Astrocyte (in vitro differentiated cells and primary cell): ENCODE measurements at regions not wholly inside any gene's neighbourhood (a gene's known extent, or its start where the extent isn't known, plus 50 kb on each side); places are given as distances from the start of the nearest gene placed in this dataset.
A peak's percentile ranks its signal among the peaks of the same experiment; 100 is the strongest.

Source experiments
- DNase-seq: peaks from one replicate; pipeline ENCODE4 v3.0.0-alpha.2; 2010; ENCODE audit warnings: low read depth
- FAIRE-seq: peaks from 2 replicates; lab custom pipeline; 2011; peaks lifted over from hg19 to GRCh38; lab: Jason Lieb, UNC
- H2AFZ ChIP-seq: 2 replicates; pipeline ENCODE4 v1.6.0; 2012; ENCODE audit warnings: low read depth, low read length, inconsistent platforms
- H3K27ac ChIP-seq: 2 replicates; pipeline ENCODE4 v1.5.1; 2011; ENCODE audit warnings: low read depth, low read length, inconsistent platforms
- H3K27me3 ChIP-seq: 2 replicates; pipeline ENCODE4 v1.6.0; 2011; ENCODE audit warnings: low read length, inconsistent platforms; ENCODE audit not compliant: insufficient read depth
- H3K36me3 ChIP-seq: 2 replicates; pipeline ENCODE4 v1.5.1; 2011; ENCODE audit warnings: low read length, inconsistent platforms; ENCODE audit not compliant: insufficient read depth
- H3K4me1 ChIP-seq: 2 replicates; pipeline ENCODE4 v1.5.1; 2011; ENCODE audit warnings: low read length, inconsistent platforms; ENCODE audit not compliant: insufficient read depth
- H3K4me2 ChIP-seq: 2 replicates; pipeline ENCODE4 v1.6.0; 2012; ENCODE audit warnings: low read length, inconsistent platforms
- H3K4me3 ChIP-seq: 2 replicates; pipeline ENCODE4 v1.5.1; 2011; ENCODE audit warnings: low read depth, mild to moderate bottlenecking, low read length, inconsistent platforms; ENCODE audit not compliant: insufficient read depth
- H3K79me2 ChIP-seq: 2 replicates; pipeline ENCODE4 v1.6.0; 2012; ENCODE audit warnings: mild to moderate bottlenecking, low read length, inconsistent platforms; ENCODE audit not compliant: insufficient read depth
- H3K9ac ChIP-seq: 2 replicates; pipeline ENCODE4 v1.6.0; 2012; ENCODE audit warnings: mild to moderate bottlenecking, low read length, inconsistent platforms
- H3K9me3 ChIP-seq: 2 replicates; pipeline ENCODE4 v1.5.1; 2012; ENCODE audit warnings: low read depth, mild to moderate bottlenecking, low read length, inconsistent platforms; ENCODE audit not compliant: insufficient read depth
- H4K20me1 ChIP-seq: 2 replicates; pipeline ENCODE4 v1.6.0; 2012; ENCODE audit warnings: low read length, inconsistent platforms; ENCODE audit not compliant: insufficient read depth
- H3K27ac Mint-ChIP-seq: one replicate; pipeline ENCODE4 v1.8.0; 2021; ENCODE audit warnings: mild to moderate bottlenecking, mixed read lengths; ENCODE audit not compliant: unreplicated experiment
- H3K27me3 Mint-ChIP-seq: one replicate; pipeline ENCODE4 v1.8.0; 2021; ENCODE audit warnings: low read depth, mixed read lengths; ENCODE audit not compliant: unreplicated experiment
- H3K36me3 Mint-ChIP-seq: one replicate; pipeline ENCODE4 v1.8.0; 2021; ENCODE audit warnings: low read depth, mixed read lengths; ENCODE audit not compliant: unreplicated experiment
- H3K4me1 Mint-ChIP-seq: one replicate; pipeline ENCODE4 v1.8.0; 2021; ENCODE audit warnings: low read depth, mixed read lengths; ENCODE audit not compliant: unreplicated experiment
- H3K4me3 Mint-ChIP-seq: one replicate; pipeline ENCODE4 v1.8.0; 2021; ENCODE audit warnings: mild to moderate bottlenecking, moderate library complexity, mixed read lengths; ENCODE audit not compliant: unreplicated experiment
- H3K9me3 Mint-ChIP-seq: one replicate; pipeline ENCODE4 v1.8.0; 2021; ENCODE audit warnings: mild to moderate bottlenecking, mixed read lengths; ENCODE audit not compliant: unreplicated experiment
- EZH2 ChIP-seq: IDR thresholded peaks from 2 replicates; pipeline ENCODE4 v1.6.1; 2012; ENCODE audit warnings: mild to moderate bottlenecking, low read length, inconsistent platforms; ENCODE audit not compliant: insufficient read depth
- TF ChIP-seq, protein P1 (sequence below): IDR thresholded peaks from 2 replicates; pipeline ENCODE4 v1.5.1; 2011; ENCODE audit warnings: low read depth, mild to moderate bottlenecking, inconsistent platforms, low read length, moderate library complexity; ENCODE audit not compliant: insufficient read depth

DNA sequence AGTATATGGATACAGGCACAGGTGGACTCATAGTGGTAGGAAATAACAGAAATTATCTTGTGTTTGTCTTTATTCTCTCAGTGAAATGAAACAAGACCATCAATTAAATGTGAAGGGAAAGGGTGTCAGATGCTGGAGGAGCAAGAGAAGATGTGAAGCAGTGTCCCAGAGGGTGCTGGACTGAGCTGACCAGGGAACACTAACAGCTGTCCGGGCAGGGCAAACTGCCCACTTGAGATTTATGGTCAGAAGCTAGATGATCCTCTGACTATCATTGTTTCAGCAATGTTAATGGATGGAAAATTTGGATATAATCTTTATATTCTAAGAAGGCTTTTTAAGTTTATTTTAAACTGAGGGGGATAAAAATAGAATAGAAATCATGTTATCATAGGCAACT is 267.2 kb upstream of the SLC7A11 start:
- H3K27me3 ChIP-seq: no peaks in the 10 kb centered on the region
- Mint-ChIP-seq H3K4me3 (no peak overlapping the region), H3K9me3 (peaks cover 3% of the 10 kb centered on the region), H3K4me1 (peaks cover 28% of the 10 kb centered on the region), H3K27me3 (no peaks in the 10 kb centered on the region), H3K36me3 (no peaks in the 10 kb centered on the region), H3K27ac (no peak overlapping the region)
- FAIRE-seq (no peak), DNase-seq (no peak)
- no peak overlapping the region for H3K4me2 ChIP-seq
- no peak overlapping the region for H3K4me3 ChIP-seq
- H3K79me2 ChIP-seq: no peaks in the 10 kb centered on the region
- H3K27ac ChIP-seq: no peak overlapping the region
- no peaks in the 10 kb centered on the region for H4K20me1 ChIP-seq
- H3K36me3 ChIP-seq: no peaks in the 10 kb centered on the region
- H3K9ac ChIP-seq: no peak overlapping the region
- no peak overlapping the region for H2AFZ ChIP-seq
- H3K9me3 ChIP-seq: no peaks in the 10 kb centered on the region
- H3K4me1 ChIP-seq: no peaks in the 10 kb centered on the region
- TF ChIP-seq EZH2: no peak
- TF ChIP-seq, protein P1, sequence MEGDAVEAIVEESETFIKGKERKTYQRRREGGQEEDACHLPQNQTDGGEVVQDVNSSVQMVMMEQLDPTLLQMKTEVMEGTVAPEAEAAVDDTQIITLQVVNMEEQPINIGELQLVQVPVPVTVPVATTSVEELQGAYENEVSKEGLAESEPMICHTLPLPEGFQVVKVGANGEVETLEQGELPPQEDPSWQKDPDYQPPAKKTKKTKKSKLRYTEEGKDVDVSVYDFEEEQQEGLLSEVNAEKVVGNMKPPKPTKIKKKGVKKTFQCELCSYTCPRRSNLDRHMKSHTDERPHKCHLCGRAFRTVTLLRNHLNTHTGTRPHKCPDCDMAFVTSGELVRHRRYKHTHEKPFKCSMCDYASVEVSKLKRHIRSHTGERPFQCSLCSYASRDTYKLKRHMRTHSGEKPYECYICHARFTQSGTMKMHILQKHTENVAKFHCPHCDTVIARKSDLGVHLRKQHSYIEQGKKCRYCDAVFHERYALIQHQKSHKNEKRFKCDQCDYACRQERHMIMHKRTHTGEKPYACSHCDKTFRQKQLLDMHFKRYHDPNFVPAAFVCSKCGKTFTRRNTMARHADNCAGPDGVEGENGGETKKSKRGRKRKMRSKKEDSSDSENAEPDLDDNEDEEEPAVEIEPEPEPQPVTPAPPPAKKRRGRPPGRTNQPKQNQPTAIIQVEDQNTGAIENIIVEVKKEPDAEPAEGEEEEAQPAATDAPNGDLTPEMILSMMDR: no peak

DNA sequence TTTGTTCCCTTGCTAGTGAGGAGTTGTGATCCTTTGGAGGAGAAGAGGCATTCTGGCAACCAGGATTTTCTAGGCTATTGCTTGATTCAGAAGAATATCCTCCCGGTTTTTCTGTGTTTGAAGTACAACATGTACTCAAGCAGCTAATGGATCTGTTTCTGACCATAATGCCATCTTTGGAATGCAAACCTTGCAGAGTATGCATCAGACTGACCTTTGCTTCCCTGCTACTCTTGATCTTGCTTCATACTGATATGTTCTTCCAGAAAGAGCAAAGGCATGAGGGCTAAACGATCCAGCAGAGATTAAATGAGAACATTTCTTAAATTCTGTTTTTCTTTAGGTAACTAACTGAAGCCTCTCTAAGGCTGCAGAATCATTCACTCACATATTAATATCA is 265.4 kb upstream of the SLC7A11 start:
- Mint-ChIP-seq H3K4me1 (peaks cover 23% of the 10 kb centered on the region), H3K36me3 (no peaks in the 10 kb centered on the region), H3K9me3 (peaks cover 7% of the 10 kb centered on the region), H3K4me3 (no peak overlapping the region), H3K27me3 (no peaks in the 10 kb centered on the region), H3K27ac (no peak overlapping the region)
- FAIRE-seq (no peak), DNase-seq (peak; percentile 61)
- Histone ChIP-seq H3K4me2 (no peak overlapping the region), H3K4me1 (no peaks in the 10 kb centered on the region), H4K20me1 (no peaks in the 10 kb centered on the region), H3K9ac (no peak overlapping the region), H3K9me3 (no peaks in the 10 kb centered on the region), H3K27me3 (no peaks in the 10 kb centered on the region), H3K36me3 (no peaks in the 10 kb centered on the region), H2AFZ (no peak overlapping the region), H3K79me2 (no peaks in the 10 kb centered on the region), H3K27ac (no peak overlapping the region), H3K4me3 (no peak overlapping the region)
- TF ChIP-seq, protein P1: no peak
- no peak for TF ChIP-seq EZH2

DNA sequence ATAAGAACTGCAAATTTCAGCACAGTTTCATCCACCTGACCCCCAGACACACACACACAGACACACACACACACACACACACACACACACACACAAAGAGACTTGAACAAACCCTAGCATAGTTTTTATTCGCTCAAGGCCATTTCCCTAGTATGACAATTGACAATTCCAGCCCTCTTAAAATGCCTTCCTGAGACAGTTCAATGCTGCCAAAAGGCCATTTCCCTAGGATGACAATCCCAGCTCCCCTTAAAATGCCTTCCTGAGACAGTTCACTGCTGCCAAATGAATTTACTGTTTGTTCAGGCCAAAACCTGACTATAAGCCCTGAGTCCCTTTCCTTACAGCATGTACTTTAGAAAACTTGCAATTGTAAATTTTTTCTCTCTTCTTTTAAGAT is 259.5 kb upstream of the SLC7A11 start:
- Histone ChIP-seq H3K4me1 (no peaks in the 10 kb centered on the region), H2AFZ (no peak overlapping the region), H3K9ac (no peak overlapping the region), H4K20me1 (no peaks in the 10 kb centered on the region), H3K4me2 (no peak overlapping the region), H3K79me2 (no peaks in the 10 kb centered on the region), H3K4me3 (no peak overlapping the region), H3K27ac (no peak overlapping the region), H3K9me3 (no peaks in the 10 kb centered on the region), H3K36me3 (no peaks in the 10 kb centered on the region), H3K27me3 (no peaks in the 10 kb centered on the region)
- Mint-ChIP-seq H3K9me3 (peaks cover 20% of the 10 kb centered on the region), H3K36me3 (no peaks in the 10 kb centered on the region), H3K4me1 (no peaks in the 10 kb centered on the region), H3K27ac (no peak overlapping the region), H3K27me3 (no peaks in the 10 kb centered on the region), H3K4me3 (no peak overlapping the region)
- DNase-seq: no peak
- TF ChIP-seq, protein P1: no peak
- TF ChIP-seq EZH2: no peak
- no peak for FAIRE-seq
